WTC11 (cell line): ENCODE measurements at regions not wholly inside any gene's neighbourhood (a gene's known extent, or its start where the extent isn't known, plus 50 kb on each side); places are given as distances from the start of the nearest gene placed in this dataset.

Source experiments
- FOXK1 ChIP-seq: sonication (generic); formaldehyde crosslinking; IDR thresholded peaks from 2 replicates; pipeline ENCODE4 v1.8.0; 2022; ENCODE audit warnings: mild to moderate bottlenecking, moderate library complexity, missing genetic modification reagents
- JUN ChIP-seq: sonication (generic); formaldehyde crosslinking; IDR thresholded peaks from 2 replicates; pipeline ENCODE4 v1.8.0; 2023; ENCODE audit warnings: mild to moderate bottlenecking, missing genetic modification reagents
- NFYB ChIP-seq: sonication (generic); formaldehyde crosslinking; conservative IDR thresholded peaks from 2 replicates; pipeline ENCODE4 v1.8.0; 2022; ENCODE audit warnings: low read depth, missing genetic modification reagents
- NR3C1 ChIP-seq: sonication (generic); formaldehyde crosslinking; conservative IDR thresholded peaks from 2 replicates; pipeline ENCODE4 v1.8.1; 2023; ENCODE audit warnings: low read depth, mild to moderate bottlenecking, missing genetic modification reagents
- PRDM15 ChIP-seq: sonication (generic); formaldehyde crosslinking; IDR thresholded peaks from 2 replicates; pipeline ENCODE4 v1.8.0; 2022; ENCODE audit warnings: missing genetic modification reagents
- ZNF263 ChIP-seq: sonication (generic); formaldehyde crosslinking; IDR thresholded peaks from 2 replicates; pipeline ENCODE4 v1.8.1; 2022; ENCODE audit warnings: low read depth, mild to moderate bottlenecking, moderate library complexity, missing genetic modification reagents
- TF ChIP-seq, protein P1 (sequence below): fragments of 200-600 bp; IDR thresholded peaks from 2 replicates; pipeline ENCODE4 v1.8.0; 2022; ENCODE audit warnings: antibody characterized with exemption

- TF ChIP-seq, protein P1, sequence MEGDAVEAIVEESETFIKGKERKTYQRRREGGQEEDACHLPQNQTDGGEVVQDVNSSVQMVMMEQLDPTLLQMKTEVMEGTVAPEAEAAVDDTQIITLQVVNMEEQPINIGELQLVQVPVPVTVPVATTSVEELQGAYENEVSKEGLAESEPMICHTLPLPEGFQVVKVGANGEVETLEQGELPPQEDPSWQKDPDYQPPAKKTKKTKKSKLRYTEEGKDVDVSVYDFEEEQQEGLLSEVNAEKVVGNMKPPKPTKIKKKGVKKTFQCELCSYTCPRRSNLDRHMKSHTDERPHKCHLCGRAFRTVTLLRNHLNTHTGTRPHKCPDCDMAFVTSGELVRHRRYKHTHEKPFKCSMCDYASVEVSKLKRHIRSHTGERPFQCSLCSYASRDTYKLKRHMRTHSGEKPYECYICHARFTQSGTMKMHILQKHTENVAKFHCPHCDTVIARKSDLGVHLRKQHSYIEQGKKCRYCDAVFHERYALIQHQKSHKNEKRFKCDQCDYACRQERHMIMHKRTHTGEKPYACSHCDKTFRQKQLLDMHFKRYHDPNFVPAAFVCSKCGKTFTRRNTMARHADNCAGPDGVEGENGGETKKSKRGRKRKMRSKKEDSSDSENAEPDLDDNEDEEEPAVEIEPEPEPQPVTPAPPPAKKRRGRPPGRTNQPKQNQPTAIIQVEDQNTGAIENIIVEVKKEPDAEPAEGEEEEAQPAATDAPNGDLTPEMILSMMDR = no peak
- no peak for TF ChIP-seq JUN
- no peak for TF ChIP-seq NFYB (CRISPR knock-in tag)
- TF ChIP-seq NR3C1 (CRISPR knock-in tag) = no peak
- no peak for TF ChIP-seq PRDM15
- no peak for TF ChIP-seq FOXK1
- no peak for TF ChIP-seq ZNF263
These were observed 531.6 kb downstream of the PTPRU start for GRCh38 chr1:29767769-29768425.
